Thymus (tissue), 11 donors: ENCODE measurements at regions not wholly inside any gene's neighbourhood (a gene's known extent, or its start where the extent isn't known, plus 50 kb on each side); places are given as distances from the start of the nearest gene placed in this dataset.

Experiments
- DNase-seq, 9 donors: peaks; one replicate each; pipeline ENCODE4 v3.0.0-alpha.2; 2013; ENCODE audit warnings: low spot score in 9 of 9, low read depth in 6 of 9, missing footprints in 1 of 9
- H3K27ac ChIP-seq, 2 donors: one replicate each; pipeline ENCODE4 v1.5.1; 2013; ENCODE audit warnings: control low read depth in 1 of 2, low read depth in 1 of 2, low read length in 1 of 2, mild to moderate bottlenecking in 1 of 2, moderate library complexity in 1 of 2
- H3K27me3 ChIP-seq, 2 donors: one replicate each; pipeline ENCODE4 v1.5.1; 2013; ENCODE audit warnings: low read length in 1 of 2; ENCODE audit not compliant: control insufficient read depth in 2 of 2, insufficient read depth in 1 of 2
- H3K36me3 ChIP-seq, 2 donors: one replicate each; pipeline ENCODE4 v1.5.1; 2013; ENCODE audit warnings: low read length in 1 of 2, mild to moderate bottlenecking in 1 of 2, moderate library complexity in 1 of 2; ENCODE audit not compliant: control insufficient read depth in 2 of 2, insufficient read depth in 2 of 2
- H3K4me1 ChIP-seq, 2 donors: one replicate each; pipeline ENCODE4 v1.5.1; 2013; ENCODE audit warnings: low read length in 2 of 2; ENCODE audit not compliant: control insufficient read depth in 2 of 2, insufficient read depth in 2 of 2
- H3K4me3 ChIP-seq, 2 donors: one replicate each; pipeline ENCODE4 v1.5.1; 2013; ENCODE audit warnings: low read length in 2 of 2, control low read depth in 1 of 2, mild to moderate bottlenecking in 1 of 2
- H3K9me3 ChIP-seq, 2 donors: one replicate each; pipeline ENCODE4 v1.5.1; 2013; ENCODE audit warnings: low read length in 1 of 2, mild to moderate bottlenecking in 1 of 2; ENCODE audit not compliant: control insufficient read depth in 2 of 2, insufficient read depth in 1 of 2
- WGBS: extraction: QIAGEN DNeasy Blood & Tissue Kit; methylation state at CpG from one replicate; pipeline ENCODE4 v1.1.7; 2013; 5-methylcytosine and 5-hydroxymethylcytosine counted together
- donor health status: healthy.

- H3K9me3 ChIP-seq, result no peaks in the 10 kb centered on the region
- H3K27ac ChIP-seq, result no peak overlapping the region
- H3K36me3 ChIP-seq, result no peaks in the 10 kb centered on the region
- H3K4me1 ChIP-seq, result no peaks in the 10 kb centered on the region
- no peak for DNase-seq
- no peaks in the 10 kb centered on the region for H3K27me3 ChIP-seq
- no peak overlapping the region for H3K4me3 ChIP-seq
- WGBS, result 80% methylated on average over 3 of the region's 3 CpGs
Observed at GRCh38 chr16:52618753-52619497, 72.0 kb upstream of the TOX3 start.

GRCh38 chr16:52617591-52617990 lies 70.6 kb upstream of the TOX3 start:
- H3K27ac ChIP-seq, result no peak overlapping the region
- H3K36me3 ChIP-seq, result no peaks in the 10 kb centered on the region
- DNase-seq, result no peak
- no peak overlapping the region for H3K4me3 ChIP-seq
- 63% methylated on average over 3 of the region's 3 CpGs for WGBS
- H3K27me3 ChIP-seq, result no peaks in the 10 kb centered on the region
- no peaks in the 10 kb centered on the region for H3K4me1 ChIP-seq
- H3K9me3 ChIP-seq, result no peaks in the 10 kb centered on the region

GRCh38 chr16:52613508-52613907 lies 66.6 kb upstream of the TOX3 start:
- H3K4me1 ChIP-seq, result no peaks in the 10 kb centered on the region
- no peak overlapping the region for H3K27ac ChIP-seq
- DNase-seq, result no peak
- H3K9me3 ChIP-seq, result no peaks in the 10 kb centered on the region
- H3K4me3 ChIP-seq, result no peak overlapping the region
- H3K27me3 ChIP-seq, result no peaks in the 10 kb centered on the region
- no peaks in the 10 kb centered on the region for H3K36me3 ChIP-seq
- WGBS, result 86% methylated on average over 2 of the region's 2 CpGs

- 90% methylated on average over 9 of the region's 9 CpGs for WGBS
- no peaks in the 10 kb centered on the region for H3K36me3 ChIP-seq
Observed at GRCh38 chr16:52611817-52612673, 65.1 kb upstream of the TOX3 start.

DNA sequence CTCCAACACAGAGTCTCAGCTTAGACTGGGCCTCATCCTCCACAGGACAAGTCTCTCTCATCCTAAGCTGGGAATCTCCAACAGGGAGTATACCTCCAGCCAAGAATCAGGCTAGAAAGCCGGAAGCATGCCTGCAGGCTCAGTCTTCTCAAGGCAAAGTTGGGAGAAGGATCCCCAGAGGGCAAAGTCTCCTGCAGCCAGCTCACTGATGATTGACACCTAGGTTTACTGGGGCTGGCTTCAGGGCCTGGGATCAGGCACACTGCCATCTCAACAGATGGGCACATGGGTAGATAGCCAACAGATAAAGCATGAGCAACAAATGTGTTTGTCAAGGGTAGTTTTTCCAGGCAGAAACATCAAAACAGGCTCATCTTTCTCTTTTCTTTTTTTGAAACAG lies 56.1 kb upstream of the TOX3 start:
- no peaks in the 10 kb centered on the region for H3K36me3 ChIP-seq
- 82% methylated on average over 1 of the region's 1 CpG for WGBS
- no peak overlapping the region for H3K27ac ChIP-seq
- H3K4me3 ChIP-seq, result no peak overlapping the region
- no peaks in the 10 kb centered on the region for H3K27me3 ChIP-seq
- H3K9me3 ChIP-seq, result no peaks in the 10 kb centered on the region
- no peaks in the 10 kb centered on the region for H3K4me1 ChIP-seq
- DNase-seq, result no peak

More at GRCh38 chr16:52611817-52612673, 65.1 kb upstream of the TOX3 start:
- Histone ChIP-seq H3K9me3 (no peaks in the 10 kb centered on the region), H3K27ac (no peak overlapping the region), H3K27me3 (no peaks in the 10 kb centered on the region), H3K4me3 (no peak overlapping the region), H3K4me1 (no peaks in the 10 kb centered on the region)
- no peak for DNase-seq

DNA sequence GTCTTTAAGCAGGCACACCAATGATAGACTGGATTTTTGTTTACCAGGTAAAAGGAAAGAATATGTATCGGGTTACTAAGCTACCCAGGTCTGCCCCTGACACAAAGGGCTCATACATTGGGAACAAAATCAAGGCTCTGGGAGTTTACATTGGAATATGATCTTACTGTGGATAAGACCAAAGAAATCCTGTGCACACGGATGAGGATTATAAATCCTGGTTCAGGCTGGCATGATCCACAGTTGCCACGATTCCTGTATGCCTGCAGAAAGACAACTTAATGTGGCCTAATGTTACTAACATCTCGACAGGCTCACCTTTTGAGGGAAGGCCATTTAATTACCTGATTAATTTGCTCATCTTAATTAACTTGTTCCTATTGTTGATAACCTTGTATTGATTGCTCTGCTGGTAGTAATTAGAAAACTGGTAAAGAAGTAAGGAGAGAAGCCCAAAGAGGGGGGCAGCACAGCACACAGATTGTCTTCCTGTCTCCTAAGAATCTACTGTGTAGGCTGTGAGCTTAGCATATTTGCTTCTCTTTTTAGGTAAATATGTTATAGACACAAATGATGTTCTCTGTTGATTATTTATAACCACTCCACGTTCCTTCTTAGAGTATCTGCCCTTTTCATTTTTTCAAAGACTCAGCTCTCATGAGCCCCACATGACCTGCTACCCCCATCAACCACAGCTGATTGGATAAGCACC lies 51.0 kb upstream of the TOX3 start:
- DNase-seq, result no peak
- WGBS, result 72% methylated on average over 5 of the region's 5 CpGs
- H3K27me3 ChIP-seq, result no peaks in the 10 kb centered on the region
- H3K36me3 ChIP-seq, result no peaks in the 10 kb centered on the region
- H3K4me1 ChIP-seq, result no peaks in the 10 kb centered on the region
- H3K4me3 ChIP-seq, result no peak overlapping the region
- H3K9me3 ChIP-seq, result no peaks in the 10 kb centered on the region
- no peak overlapping the region for H3K27ac ChIP-seq

GRCh38 chr16:52597073-52597771 lies 50.3 kb upstream of the TOX3 start:
- 86% methylated on average over 3 of the region's 3 CpGs for WGBS
- H3K27me3 ChIP-seq, result no peaks in the 10 kb centered on the region
- DNase-seq, result no peak
- H3K36me3 ChIP-seq, result no peaks in the 10 kb centered on the region
- no peaks in the 10 kb centered on the region for H3K4me1 ChIP-seq
- no peak overlapping the region for H3K4me3 ChIP-seq
- no peaks in the 10 kb centered on the region for H3K9me3 ChIP-seq
- no peak overlapping the region for H3K27ac ChIP-seq
